ENCODE measurements at regions not wholly inside any gene's neighbourhood (a gene's known extent, or its start where the extent isn't known, plus 50 kb on each side); places are given as distances from the start of the nearest gene placed in this dataset.

- TF ChIP-seq FOXM1 (IDR thresholded peaks at IDR 0.05; ENCODE audit: borderline replicate concordance) (no peak), ZNF384 (IDR thresholded peaks at IDR 0.05) (no peak)
Measured at GRCh38 chr3:146715170-146715569, 110.0 kb upstream of the PLSCR5 start.

All from HEK293T (cell line).